Mucosa of descending colon (tissue), 3 donors: ENCODE measurements at regions not wholly inside any gene's neighbourhood (a gene's known extent, or its start where the extent isn't known, plus 50 kb on each side); places are given as distances from the start of the nearest gene placed in this dataset.

Experiments
- ATAC-seq: fragments of 200-7000 bp; cut with Tn5 transposase; one replicate; pipeline ENCODE4 v1.9.1; 2020; ENCODE audit warnings: mild to moderate bottlenecking, moderate library complexity
- DNase-seq, 3 donors: peaks; one replicate each; pipeline ENCODE4 v3.0.0-alpha.2; 2020
- H3K36me3 ChIP-seq: fragments of 200-600 bp; one replicate; pipeline ENCODE4 v1.8.0; 2021; ENCODE audit warnings: low read depth, mild to moderate bottlenecking
- H3K4me1 ChIP-seq: fragments of 200-600 bp; one replicate; pipeline ENCODE4 v1.8.0; 2021; ENCODE audit warnings: low read depth, mild to moderate bottlenecking
- H3K4me3 ChIP-seq: fragments of 200-600 bp; one replicate; pipeline ENCODE4 v1.8.0; 2021; ENCODE audit warnings: mild to moderate bottlenecking
- H3K9me3 ChIP-seq: fragments of 200-600 bp; one replicate; pipeline ENCODE4 v1.8.0; 2021; ENCODE audit warnings: mild to moderate bottlenecking
- intact Hi-C, 2 donors: fragments of 100-400 bp; cut with DNase I in 1 of 2; cut with micrococcal nuclease in 1 of 2; formaldehyde crosslinking; loops; one replicate each; pipeline versions ENCODE4 v1.11.0 to v1.11.1; 2022; cut with DNase I, micrococcal nuclease
- TF ChIP-seq, protein P1 (sequence below): fragments of 200-600 bp; IDR thresholded peaks from one replicate; pipeline ENCODE4 v1.8.0; 2022; ENCODE audit warnings: antibody characterized with exemption, mild to moderate bottlenecking
- donor health status: DM: no; HTN: no; CAD: no; lungs with moderate emphysema.
- donor health status: DM: no; HTN: no; CAD: no.
- donor health status: DM: no; HTN: yes; CAD: no.

DNA sequence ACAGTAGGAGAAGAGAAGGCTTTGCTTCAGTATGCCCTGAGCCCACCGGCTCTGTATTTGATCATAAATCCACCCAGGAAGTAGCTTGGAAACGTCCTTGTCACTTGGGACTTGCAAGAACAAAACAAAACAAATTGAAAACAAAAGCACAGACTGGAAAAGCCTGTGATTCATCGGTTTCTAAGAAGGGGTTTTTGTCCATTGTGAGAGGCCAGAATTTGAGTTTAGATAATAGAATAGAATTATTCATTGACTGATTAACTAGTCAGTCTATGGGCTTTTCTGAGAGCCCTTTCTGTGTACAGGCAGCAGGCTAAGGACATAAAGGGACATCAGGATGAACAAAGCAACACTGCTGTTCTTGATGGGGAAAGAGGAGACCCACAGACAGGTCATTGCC, 424.8 kb downstream of the IRX1 start:
- DNase-seq (no peak), ATAC-seq (no peak)
- TF ChIP-seq, protein P1, sequence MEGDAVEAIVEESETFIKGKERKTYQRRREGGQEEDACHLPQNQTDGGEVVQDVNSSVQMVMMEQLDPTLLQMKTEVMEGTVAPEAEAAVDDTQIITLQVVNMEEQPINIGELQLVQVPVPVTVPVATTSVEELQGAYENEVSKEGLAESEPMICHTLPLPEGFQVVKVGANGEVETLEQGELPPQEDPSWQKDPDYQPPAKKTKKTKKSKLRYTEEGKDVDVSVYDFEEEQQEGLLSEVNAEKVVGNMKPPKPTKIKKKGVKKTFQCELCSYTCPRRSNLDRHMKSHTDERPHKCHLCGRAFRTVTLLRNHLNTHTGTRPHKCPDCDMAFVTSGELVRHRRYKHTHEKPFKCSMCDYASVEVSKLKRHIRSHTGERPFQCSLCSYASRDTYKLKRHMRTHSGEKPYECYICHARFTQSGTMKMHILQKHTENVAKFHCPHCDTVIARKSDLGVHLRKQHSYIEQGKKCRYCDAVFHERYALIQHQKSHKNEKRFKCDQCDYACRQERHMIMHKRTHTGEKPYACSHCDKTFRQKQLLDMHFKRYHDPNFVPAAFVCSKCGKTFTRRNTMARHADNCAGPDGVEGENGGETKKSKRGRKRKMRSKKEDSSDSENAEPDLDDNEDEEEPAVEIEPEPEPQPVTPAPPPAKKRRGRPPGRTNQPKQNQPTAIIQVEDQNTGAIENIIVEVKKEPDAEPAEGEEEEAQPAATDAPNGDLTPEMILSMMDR = no peak
- Histone ChIP-seq H3K36me3 (no peaks in the 10 kb centered on the region), H3K4me3 (no peak overlapping the region), H3K4me1 (no peaks in the 10 kb centered on the region), H3K9me3 (peaks cover 30% of the 10 kb centered on the region)
- intact Hi-C loops = no loop called here

DNA sequence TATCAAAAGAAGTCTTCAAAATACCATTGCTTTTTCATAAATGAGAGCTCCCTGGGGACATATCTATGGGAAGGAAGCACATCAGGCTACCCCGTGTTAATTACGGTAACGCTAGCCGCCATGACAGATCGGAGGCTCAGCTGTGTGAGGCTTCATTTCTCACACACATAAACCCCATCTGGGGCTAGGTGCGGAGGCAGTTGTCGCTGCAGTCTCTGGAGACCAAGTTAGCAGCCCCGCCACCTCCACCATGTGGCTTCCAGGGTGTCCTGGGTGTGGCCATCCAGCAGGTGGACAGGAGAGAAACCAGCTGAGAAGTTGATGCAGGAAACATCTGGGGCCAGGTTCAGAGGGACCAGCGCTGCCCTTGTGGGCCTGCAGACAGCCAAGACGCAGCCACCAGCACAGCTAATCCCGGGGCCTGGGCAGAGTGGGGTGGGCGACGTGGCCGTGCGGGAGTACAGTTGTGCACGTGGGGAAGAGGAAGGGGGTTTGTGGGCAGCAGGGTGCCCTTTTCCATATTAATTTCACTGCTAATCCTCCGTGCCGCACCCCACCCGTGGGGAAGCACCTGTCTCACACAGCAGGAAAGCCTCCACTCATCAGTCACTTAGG, 426.5 kb downstream of the IRX1 start:
- DNase-seq (no peak), ATAC-seq (no peak)
- H3K4me1 ChIP-seq = no peaks in the 10 kb centered on the region
- H3K36me3 ChIP-seq = no peaks in the 10 kb centered on the region
- intact Hi-C loops = no loop called here
- peaks cover 32% of the 10 kb centered on the region for H3K9me3 ChIP-seq
- TF ChIP-seq, protein P1 = no peak
- H3K4me3 ChIP-seq = no peak overlapping the region

DNA sequence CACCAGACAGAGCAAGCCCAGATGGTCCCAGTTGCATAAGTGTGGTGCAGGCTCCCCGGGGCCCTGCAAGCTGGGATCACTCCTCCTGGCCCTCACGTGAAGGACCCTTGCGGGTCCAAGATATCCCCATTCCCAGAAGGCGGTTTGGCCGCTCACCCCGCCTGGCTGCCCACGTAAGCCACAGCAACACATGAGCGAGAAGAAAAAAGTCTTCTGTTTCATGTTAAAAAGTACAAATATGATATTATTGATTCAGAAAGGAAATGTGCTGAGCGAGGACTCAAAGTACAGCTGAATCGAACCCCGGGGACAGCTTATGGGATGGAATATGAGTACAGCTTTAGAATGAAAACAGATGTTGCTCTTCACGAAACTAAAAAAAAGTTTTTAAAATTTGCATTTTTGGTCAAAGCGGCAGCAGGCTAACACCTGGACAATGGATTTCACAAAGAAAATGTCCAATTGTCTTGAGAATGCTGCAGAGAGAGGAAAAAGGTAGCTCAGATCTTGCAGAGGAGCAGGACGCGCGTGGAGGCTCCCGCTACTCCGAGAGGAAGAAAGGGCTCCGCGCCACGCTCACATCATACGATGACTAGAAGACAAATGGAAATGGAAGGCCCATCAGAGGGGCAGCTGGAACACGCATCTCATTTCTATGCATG, 427.6 kb downstream of the IRX1 start:
- Histone ChIP-seq H3K4me3 (no peak overlapping the region), H3K4me1 (no peaks in the 10 kb centered on the region), H3K36me3 (no peaks in the 10 kb centered on the region), H3K9me3 (peaks cover 29% of the 10 kb centered on the region)
- ATAC-seq = no peak
- no peak for DNase-seq
- TF ChIP-seq, protein P1 = no peak
- intact Hi-C loops = no loop called here

DNA sequence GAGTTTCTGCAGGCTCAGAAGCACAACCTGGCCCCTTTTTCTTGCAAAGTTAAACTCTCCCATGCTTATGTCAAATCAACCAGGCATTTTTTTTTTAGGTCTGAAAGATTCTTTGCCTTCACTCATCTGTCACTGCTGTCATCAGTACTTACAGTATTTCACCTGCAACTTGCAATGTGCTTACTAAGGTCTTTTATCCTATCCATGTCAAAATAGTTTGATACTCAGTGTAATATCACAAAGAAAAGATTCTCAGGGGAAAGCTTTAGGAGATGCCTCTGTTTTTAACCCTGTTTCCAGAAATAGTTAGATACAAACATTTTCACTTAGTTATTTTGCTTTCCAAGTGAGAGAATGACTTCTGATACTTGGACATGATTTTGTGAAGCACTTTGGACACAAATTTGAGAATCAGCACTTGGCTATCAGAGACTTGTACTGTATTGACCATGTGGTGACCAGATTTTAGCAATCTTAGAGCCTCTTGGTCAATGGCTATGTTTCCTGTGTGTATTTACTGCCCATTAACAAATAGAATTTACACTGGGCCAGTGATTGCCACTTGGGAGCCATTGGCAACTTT, 428.2 kb downstream of the IRX1 start:
- Histone ChIP-seq H3K4me1 (no peaks in the 10 kb centered on the region), H3K36me3 (no peaks in the 10 kb centered on the region), H3K9me3 (peaks cover 26% of the 10 kb centered on the region), H3K4me3 (no peak overlapping the region)
- intact Hi-C loops = no loop called here
- DNase-seq (no peak), ATAC-seq (no peak)
- TF ChIP-seq, protein P1 = no peak

DNA sequence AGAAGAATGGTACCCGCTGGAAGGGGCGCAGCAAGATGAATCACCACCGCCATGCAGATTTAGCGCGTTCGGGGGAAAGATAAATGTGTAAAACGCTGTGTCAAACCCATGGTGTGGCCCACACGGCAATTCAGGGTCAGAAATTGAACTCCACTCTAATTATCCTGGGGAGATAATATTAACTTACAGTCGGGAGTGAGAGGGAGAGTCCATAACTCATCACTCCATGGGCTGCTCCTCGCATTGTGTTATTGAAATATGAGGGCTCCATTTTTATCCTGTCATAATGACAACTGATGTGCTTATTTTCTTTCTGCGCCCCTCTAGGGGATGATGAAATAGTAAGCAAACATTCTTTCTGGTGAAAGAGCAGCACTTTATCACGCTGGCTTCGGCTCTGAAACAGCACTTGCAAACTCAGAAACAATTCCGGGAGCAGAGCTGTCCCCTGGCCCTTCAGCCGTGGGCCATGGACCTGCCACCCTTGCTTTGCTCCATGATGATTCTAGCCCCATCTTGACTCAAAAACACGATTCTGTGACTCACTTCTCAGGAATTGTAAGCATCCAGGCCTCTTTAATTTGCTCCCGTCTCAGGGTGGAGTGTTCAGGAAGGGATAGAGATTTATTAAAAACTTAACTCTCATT, 431.6 kb downstream of the IRX1 start:
- intact Hi-C loops = no loop called here
- H3K4me3 ChIP-seq = no peak overlapping the region
- H3K36me3 ChIP-seq = no peaks in the 10 kb centered on the region
- DNase-seq (no peak), ATAC-seq (no peak)
- no peaks in the 10 kb centered on the region for H3K4me1 ChIP-seq
- peaks cover 24% of the 10 kb centered on the region for H3K9me3 ChIP-seq
- TF ChIP-seq, protein P1 = no peak
